ENCODE measurements at regions not wholly inside any gene's neighbourhood (a gene's known extent, or its start where the extent isn't known, plus 50 kb on each side); places are given as distances from the start of the nearest gene placed in this dataset.

GRCh38 chr18:60319129-60319528 is 53.4 kb downstream of the MC4R start:
- Histone ChIP-seq H3K9me3 (ENCODE audit: insufficient read depth, low read depth, low read length) (no peaks in the 10 kb centered on the region), H2AK5ac (ENCODE audit: low read length) (no peak overlapping the region), H3K14ac (ENCODE audit: low read length) (no peak overlapping the region), H3K79me1 (ENCODE audit: low read length) (no peaks in the 10 kb centered on the region), H3K18ac (ENCODE audit: low read length) (no peak overlapping the region), H4K8ac (ENCODE audit: low read depth, low read length) (no peak overlapping the region), H3K4me1 (ENCODE audit: control insufficient read depth in 1 of 2, insufficient read depth in 2 of 2, low read length in 2 of 2) (no peaks in the 10 kb centered on the region), H3K4me3 (ENCODE audit: low read depth, low read length) (no peak overlapping the region), H2BK120ac (ENCODE audit: insufficient read depth, low read length, poor library complexity) (no peak overlapping the region), H2BK5ac (ENCODE audit: low read depth, low read length, poor library complexity) (no peak overlapping the region), H4K91ac (ENCODE audit: low read depth, low read length) (no peak overlapping the region), H3K23ac (ENCODE audit: low read length) (no peak overlapping the region), H3K4ac (ENCODE audit: low read depth, low read length) (no peak overlapping the region), H3K27ac (ENCODE audit: low read depth, low read length) (no peak overlapping the region), H3K4me2 (ENCODE audit: low read length) (no peak overlapping the region), H3K27me3 (ENCODE audit: insufficient read depth, low read length) (no peaks in the 10 kb centered on the region), H2AFZ (ENCODE audit: insufficient read depth, low read length, poor library complexity) (no peak overlapping the region), H4K12ac (ENCODE audit: low read depth, low read length) (no peak overlapping the region), H3K79me2 (ENCODE audit: control insufficient read depth, insufficient read depth, low read length, poor library complexity) (no peaks in the 10 kb centered on the region), H2BK12ac (ENCODE audit: low read length) (no peak overlapping the region), H3K36me3 (ENCODE audit: control insufficient read depth in 1 of 2, insufficient read depth in 2 of 2, low read length in 2 of 2) (no peaks in the 10 kb centered on the region), H3K9ac (ENCODE audit: low read length) (no peak overlapping the region)
- DNase-seq: no peak

DNA sequence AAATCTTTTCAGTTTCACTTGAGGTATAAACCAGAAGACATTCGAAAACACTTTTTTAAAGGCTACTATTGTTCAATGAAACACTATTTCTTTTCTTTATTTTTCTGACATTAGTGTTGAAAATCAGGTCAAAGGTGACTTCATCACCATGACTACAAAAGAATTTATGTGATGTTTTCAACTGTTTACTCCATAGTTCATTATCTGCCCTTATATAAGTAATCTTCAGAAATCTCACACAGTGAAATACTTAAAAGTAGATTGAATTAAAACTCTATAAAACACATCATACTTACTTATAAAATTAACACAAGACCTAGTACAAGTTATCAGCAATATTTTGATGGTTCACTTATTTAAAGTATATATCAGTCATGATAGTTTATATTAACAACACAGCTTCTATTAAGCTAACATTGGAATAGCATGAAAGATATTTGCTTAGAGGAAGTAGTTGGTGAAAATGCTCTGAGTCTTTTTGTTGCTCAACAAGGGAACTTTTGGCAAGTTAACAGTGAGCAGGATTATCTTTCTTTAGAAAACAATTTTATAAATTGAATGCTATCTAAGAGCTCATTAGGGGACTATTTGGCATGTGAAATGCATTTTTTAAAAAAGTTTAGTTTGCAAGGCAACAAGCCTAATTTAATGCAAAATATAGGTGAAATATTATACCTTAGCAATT is 60.8 kb downstream of the MC4R start:
- Histone ChIP-seq H3K18ac (ENCODE audit: low read length) (no peak overlapping the region), H3K36me3 (ENCODE audit: control insufficient read depth in 1 of 2, insufficient read depth in 2 of 2, low read length in 2 of 2) (no peaks in the 10 kb centered on the region), H3K14ac (ENCODE audit: low read length) (no peak overlapping the region), H3K9ac (ENCODE audit: low read length) (no peak overlapping the region), H3K27me3 (ENCODE audit: insufficient read depth, low read length) (no peaks in the 10 kb centered on the region), H3K79me1 (ENCODE audit: low read length) (no peaks in the 10 kb centered on the region), H4K91ac (ENCODE audit: low read depth, low read length) (no peak overlapping the region), H3K4me3 (ENCODE audit: low read depth, low read length) (no peak overlapping the region), H4K12ac (ENCODE audit: low read depth, low read length) (no peak overlapping the region), H2BK12ac (ENCODE audit: low read length) (no peak overlapping the region), H2BK5ac (ENCODE audit: low read depth, low read length, poor library complexity) (no peak overlapping the region), H3K79me2 (ENCODE audit: control insufficient read depth, insufficient read depth, low read length, poor library complexity) (no peaks in the 10 kb centered on the region), H2AK5ac (ENCODE audit: low read length) (no peak overlapping the region), H2AFZ (ENCODE audit: insufficient read depth, low read length, poor library complexity) (no peak overlapping the region), H3K23ac (ENCODE audit: low read length) (no peak overlapping the region), H3K4ac (ENCODE audit: low read depth, low read length) (no peak overlapping the region), H3K4me2 (ENCODE audit: low read length) (no peak overlapping the region), H3K4me1 (ENCODE audit: control insufficient read depth in 1 of 2, insufficient read depth in 2 of 2, low read length in 2 of 2) (no peaks in the 10 kb centered on the region), H3K27ac (ENCODE audit: low read depth, low read length) (no peak overlapping the region), H3K9me3 (ENCODE audit: insufficient read depth, low read depth, low read length) (no peaks in the 10 kb centered on the region), H2BK120ac (ENCODE audit: insufficient read depth, low read length, poor library complexity) (no peak overlapping the region), H4K8ac (ENCODE audit: low read depth, low read length) (no peak overlapping the region)
- no CpG with 5 or more reads among the region's 1 CpG for WGBS (ENCODE audit: extremely low coverage, insufficient coverage, insufficient read length)
- peak in 1 of 2 donors; percentile 50 for DNase-seq

DNA sequence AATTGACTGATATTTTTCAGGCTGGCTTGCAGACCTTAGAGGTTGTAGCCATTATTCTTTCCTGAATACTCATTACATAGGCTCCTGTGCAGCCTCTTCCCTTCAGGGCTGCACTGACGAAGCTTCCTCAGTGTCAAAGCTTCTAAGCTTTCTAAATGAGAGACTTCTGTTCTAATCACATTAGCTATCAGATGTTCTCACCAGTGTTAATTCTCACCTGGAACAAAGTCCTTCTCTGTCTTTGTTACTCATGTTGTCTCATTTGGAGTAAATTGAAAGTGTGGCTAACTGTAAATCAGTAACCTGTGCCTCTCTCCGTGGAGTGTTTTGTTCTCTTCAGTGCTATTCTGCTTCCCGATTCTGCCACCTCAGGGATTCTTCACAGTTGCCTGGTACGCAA is 76.9 kb downstream of the MC4R start:
- H2BK120ac ChIP-seq (ENCODE audit: insufficient read depth, low read length, poor library complexity): no peak overlapping the region
- no peak overlapping the region for H3K18ac ChIP-seq (ENCODE audit: low read length)
- no peak overlapping the region for H3K9ac ChIP-seq (ENCODE audit: low read length)
- no peaks in the 10 kb centered on the region for H3K4me1 ChIP-seq (ENCODE audit: control insufficient read depth in 1 of 2, insufficient read depth in 2 of 2, low read length in 2 of 2)
- no peaks in the 10 kb centered on the region for H3K79me1 ChIP-seq (ENCODE audit: low read length)
- no peaks in the 10 kb centered on the region for H3K79me2 ChIP-seq (ENCODE audit: control insufficient read depth, insufficient read depth, low read length, poor library complexity)
- no peaks in the 10 kb centered on the region for H3K27me3 ChIP-seq (ENCODE audit: insufficient read depth, low read length)
- no peak overlapping the region for H3K14ac ChIP-seq (ENCODE audit: low read length)
- no peaks in the 10 kb centered on the region for H3K9me3 ChIP-seq (ENCODE audit: insufficient read depth, low read depth, low read length)
- no peak overlapping the region for H4K91ac ChIP-seq (ENCODE audit: low read depth, low read length)
- no peak overlapping the region for H3K23ac ChIP-seq (ENCODE audit: low read length)
- no peak overlapping the region for H3K27ac ChIP-seq (ENCODE audit: low read depth, low read length)
- no peaks in the 10 kb centered on the region for H3K36me3 ChIP-seq (ENCODE audit: control insufficient read depth in 1 of 2, insufficient read depth in 2 of 2, low read length in 2 of 2)
- H2BK12ac ChIP-seq (ENCODE audit: low read length): no peak overlapping the region
- H2BK5ac ChIP-seq (ENCODE audit: low read depth, low read length, poor library complexity): no peak overlapping the region
- H3K4me2 ChIP-seq (ENCODE audit: low read length): no peak overlapping the region
- WGBS (ENCODE audit: extremely low coverage, insufficient coverage, insufficient read length): no CpG with 5 or more reads among the region's 4 CpGs
- no peak overlapping the region for H2AFZ ChIP-seq (ENCODE audit: insufficient read depth, low read length, poor library complexity)
- H4K8ac ChIP-seq (ENCODE audit: low read depth, low read length): no peak overlapping the region
- H3K4ac ChIP-seq (ENCODE audit: low read depth, low read length): no peak overlapping the region
- no peak overlapping the region for H3K4me3 ChIP-seq (ENCODE audit: low read depth, low read length)
- no peak overlapping the region for H2AK5ac ChIP-seq (ENCODE audit: low read length)
- no peak overlapping the region for H4K12ac ChIP-seq (ENCODE audit: low read depth, low read length)
- no peak for DNase-seq

- H3K4ac ChIP-seq (ENCODE audit: low read depth, low read length): no peak overlapping the region
- no peak for DNase-seq
Measured at GRCh38 chr18:60292186-60292585, 80.4 kb downstream of the MC4R start.

More at GRCh38 chr18:60292186-60292585, 80.4 kb downstream of the MC4R start:
- H2AK5ac ChIP-seq (ENCODE audit: low read length): no peak overlapping the region
- H3K36me3 ChIP-seq (ENCODE audit: control insufficient read depth in 1 of 2, insufficient read depth in 2 of 2, low read length in 2 of 2): no peaks in the 10 kb centered on the region
- no peak overlapping the region for H3K18ac ChIP-seq (ENCODE audit: low read length)
- no peak overlapping the region for H4K12ac ChIP-seq (ENCODE audit: low read depth, low read length)
- no peak overlapping the region for H3K9ac ChIP-seq (ENCODE audit: low read length)
- no peak overlapping the region for H3K4me3 ChIP-seq (ENCODE audit: low read depth, low read length)
- no peaks in the 10 kb centered on the region for H3K4me1 ChIP-seq (ENCODE audit: control insufficient read depth in 1 of 2, insufficient read depth in 2 of 2, low read length in 2 of 2)
- H4K91ac ChIP-seq (ENCODE audit: low read depth, low read length): no peak overlapping the region
- no peak overlapping the region for H3K14ac ChIP-seq (ENCODE audit: low read length)
- no peak overlapping the region for H3K23ac ChIP-seq (ENCODE audit: low read length)
- no peak overlapping the region for H2BK12ac ChIP-seq (ENCODE audit: low read length)
- no peak overlapping the region for H2BK5ac ChIP-seq (ENCODE audit: low read depth, low read length, poor library complexity)
- H3K9me3 ChIP-seq (ENCODE audit: insufficient read depth, low read depth, low read length): no peaks in the 10 kb centered on the region
- H3K27me3 ChIP-seq (ENCODE audit: insufficient read depth, low read length): no peaks in the 10 kb centered on the region
- H2AFZ ChIP-seq (ENCODE audit: insufficient read depth, low read length, poor library complexity): no peak overlapping the region
- H2BK120ac ChIP-seq (ENCODE audit: insufficient read depth, low read length, poor library complexity): no peak overlapping the region
- no peak overlapping the region for H3K27ac ChIP-seq (ENCODE audit: low read depth, low read length)
- no peaks in the 10 kb centered on the region for H3K79me1 ChIP-seq (ENCODE audit: low read length)
- no peak overlapping the region for H3K4me2 ChIP-seq (ENCODE audit: low read length)
- H3K79me2 ChIP-seq (ENCODE audit: control insufficient read depth, insufficient read depth, low read length, poor library complexity): no peaks in the 10 kb centered on the region
- no CpG with 5 or more reads among the region's 4 CpGs for WGBS (ENCODE audit: extremely low coverage, insufficient coverage, insufficient read length)
- no peak overlapping the region for H4K8ac ChIP-seq (ENCODE audit: low read depth, low read length)

Data from trophoblast cell (in vitro differentiated cells and primary cell).